Activated CD4-positive, alpha-beta T cell treated with anti-CD3 and anti-CD28 coated beads for 36 hours (primary cell): ENCODE measurements at regions not wholly inside any gene's neighbourhood (a gene's known extent, or its start where the extent isn't known, plus 50 kb on each side); places are given as distances from the start of the nearest gene placed in this dataset.
A peak's percentile ranks its signal among the peaks of the same experiment; 100 is the strongest.

Source experiments
- ATAC-seq: fragments of 200-7000 bp; cut with Tn5 transposase; one replicate; pipeline ENCODE4 v1.10.0; 2021; ENCODE audit warnings: mild to moderate bottlenecking, moderate library complexity
- CTCF ChIA-PET: fragments of 350-600 bp; sonication (Branson Sonifier 250); formaldehyde crosslinking; loops from one replicate; lab custom pipeline; 2021; ENCODE audit warnings: antibody characterized with exemption; lab: Charles Lee
- POLR2A ChIA-PET: fragments of 350-600 bp; sonication (Branson Sonifier 250); formaldehyde crosslinking; loops from one replicate; lab custom pipeline; 2021; ENCODE audit warnings: antibody characterized with exemption, inconsistent platforms; lab: Charles Lee
- DNase-seq: peaks from one replicate; pipeline ENCODE4 v3.0.0-alpha.2; 2020
- H3K27ac Mint-ChIP-seq: one replicate; pipeline ENCODE4 v1.8.0; 2021; ENCODE audit warnings: mixed read lengths
- H3K27me3 Mint-ChIP-seq: one replicate; pipeline ENCODE4 v1.8.0; 2021; ENCODE audit warnings: mixed read lengths
- H3K36me3 Mint-ChIP-seq: one replicate; pipeline ENCODE4 v1.8.0; 2021; ENCODE audit warnings: low read depth, mixed read lengths
- H3K4me1 Mint-ChIP-seq: one replicate; pipeline ENCODE4 v1.8.0; 2021; ENCODE audit warnings: mixed read lengths
- H3K4me3 Mint-ChIP-seq: one replicate; pipeline ENCODE4 v1.8.0; 2021; ENCODE audit warnings: mild to moderate bottlenecking, moderate library complexity, mixed read lengths
- H3K9me3 Mint-ChIP-seq: one replicate; pipeline ENCODE4 v1.8.0; 2021; ENCODE audit warnings: low read depth, mixed read lengths
- intact Hi-C, 2 experiments: fragments of 100-400 bp; cut with DNase I in 1 of 2; cut with micrococcal nuclease in 1 of 2; formaldehyde crosslinking; loops; one replicate each; pipeline versions ENCODE4 v1.14.2 to v1.15.1; 2022 to 2024; cut with DNase I, micrococcal nuclease

DNA sequence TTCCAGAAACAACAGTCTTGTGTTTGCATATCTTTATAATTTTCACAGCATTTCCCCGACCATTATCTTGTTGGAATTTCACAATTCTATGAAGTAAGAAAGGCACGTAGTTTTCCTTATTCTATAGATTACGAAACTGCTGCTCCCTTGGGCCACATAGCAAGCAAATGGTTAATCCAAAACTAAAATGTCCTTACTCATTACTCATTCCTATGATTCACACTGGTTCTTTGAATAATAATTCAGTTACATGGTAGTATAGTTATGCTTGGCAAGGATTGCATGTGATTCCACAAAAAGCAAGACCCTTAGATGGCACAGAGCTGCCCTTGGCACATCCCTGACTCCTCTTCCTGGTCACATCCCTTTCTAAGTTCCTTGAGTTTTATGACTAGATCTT, 51.2 kb downstream of the OR13H1 start:
- Mint-ChIP-seq H3K27ac (no peak overlapping the region), H3K36me3 (no peaks in the 10 kb centered on the region), H3K27me3 (peaks cover 4% of the 10 kb centered on the region), H3K4me3 (no peak overlapping the region), H3K9me3 (no peaks in the 10 kb centered on the region), H3K4me1 (no peaks in the 10 kb centered on the region)
- DNase-seq (no peak), ATAC-seq (no peak)
- ChIA-PET CTCF (no interaction called here), POLR2A (no interaction called here)
- intact Hi-C loops: no loop called here

DNA sequence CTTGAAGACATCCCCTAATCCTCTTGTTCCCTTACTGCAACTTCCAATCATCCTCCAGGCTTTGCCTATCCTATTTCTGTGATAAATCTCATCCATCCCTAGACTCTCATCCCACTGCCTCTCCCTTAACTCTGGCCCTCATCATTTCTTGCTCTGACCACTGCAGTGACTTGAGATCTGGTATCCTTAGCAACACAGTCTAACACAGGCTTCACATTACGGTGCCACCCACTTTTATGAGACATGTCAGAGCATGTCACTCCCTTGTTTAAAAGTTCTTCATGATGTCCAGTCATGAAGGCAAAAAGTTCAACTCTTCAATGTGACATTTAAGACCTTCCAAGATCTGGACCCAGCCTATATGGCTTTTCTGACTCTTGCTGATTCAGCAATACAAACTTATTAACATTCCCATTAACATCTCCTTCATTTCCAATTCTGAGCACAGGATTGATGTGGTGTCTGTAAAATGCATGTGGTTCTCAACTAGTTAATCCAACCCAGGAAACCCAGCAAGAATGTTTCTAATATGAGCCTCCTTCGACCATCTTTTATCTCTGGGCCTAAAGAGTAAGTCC, 64.0 kb downstream of the OR13H1 start:
- no peaks in the 10 kb centered on the region for H3K4me1 Mint-ChIP-seq
- POLR2A ChIA-PET: no interaction called here

DNA sequence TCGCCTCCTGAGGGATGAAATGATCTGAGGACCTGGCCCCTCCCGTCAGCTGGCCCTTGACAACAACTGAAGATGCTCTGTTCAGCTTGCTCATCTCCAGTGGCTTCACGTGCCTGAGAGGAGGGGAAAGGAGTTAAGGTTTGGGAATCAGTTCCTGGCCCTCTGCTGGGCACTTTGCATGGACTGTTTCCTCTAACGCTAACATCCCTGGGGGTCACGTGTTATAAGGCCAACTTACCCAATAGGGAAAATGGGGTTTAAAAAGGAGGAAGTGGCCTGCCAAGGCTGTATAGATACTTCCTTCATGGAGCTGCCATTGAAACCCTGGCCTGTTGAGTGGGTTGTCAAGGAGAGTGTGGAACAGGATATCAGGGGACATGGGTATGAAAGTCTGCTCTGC, 65.6 kb downstream of the OR13H1 start:
- intact Hi-C loops: no loop called here
- Mint-ChIP-seq H3K27ac (no peak overlapping the region), H3K4me3 (no peak overlapping the region), H3K27me3 (no peaks in the 10 kb centered on the region), H3K36me3 (no peaks in the 10 kb centered on the region), H3K9me3 (no peaks in the 10 kb centered on the region), H3K4me1 (no peaks in the 10 kb centered on the region)
- ChIA-PET POLR2A (no interaction called here), CTCF (no interaction called here)
- DNase-seq (no peak), ATAC-seq (no peak)

More for the DNA sequence above, 64.0 kb downstream of the OR13H1 start:
- H3K27ac Mint-ChIP-seq: no peak overlapping the region
- DNase-seq: no peak
- H3K4me3 Mint-ChIP-seq: no peak overlapping the region
- H3K27me3 Mint-ChIP-seq: no peaks in the 10 kb centered on the region
- CTCF ChIA-PET: no interaction called here
- H3K9me3 Mint-ChIP-seq: no peaks in the 10 kb centered on the region
- intact Hi-C loops: no loop called here
- H3K36me3 Mint-ChIP-seq: no peaks in the 10 kb centered on the region
- no peak for ATAC-seq

DNA sequence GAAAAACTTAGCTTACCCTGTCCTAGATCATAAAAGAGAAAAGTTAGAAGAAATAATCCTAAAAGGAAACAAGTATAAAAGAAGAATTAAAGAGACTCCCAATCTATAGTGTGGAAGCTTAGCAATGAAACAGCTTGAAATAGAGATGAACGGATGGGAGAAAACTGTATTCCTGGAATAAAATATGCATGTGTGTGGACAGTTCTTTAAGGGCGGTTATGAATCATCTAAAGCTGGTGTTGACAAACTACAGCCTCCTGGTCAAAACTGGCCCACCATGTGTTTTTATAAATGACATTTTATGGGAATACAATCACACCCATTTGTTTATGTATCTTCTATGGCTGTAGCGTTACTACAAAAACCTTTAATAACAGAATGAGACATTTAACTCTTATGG, 69.4 kb downstream of the OR13H1 start:
- CTCF ChIA-PET: no interaction called here
- no peak overlapping the region for H3K4me3 Mint-ChIP-seq
- peaks cover 2% of the 10 kb centered on the region for H3K27me3 Mint-ChIP-seq

DNA sequence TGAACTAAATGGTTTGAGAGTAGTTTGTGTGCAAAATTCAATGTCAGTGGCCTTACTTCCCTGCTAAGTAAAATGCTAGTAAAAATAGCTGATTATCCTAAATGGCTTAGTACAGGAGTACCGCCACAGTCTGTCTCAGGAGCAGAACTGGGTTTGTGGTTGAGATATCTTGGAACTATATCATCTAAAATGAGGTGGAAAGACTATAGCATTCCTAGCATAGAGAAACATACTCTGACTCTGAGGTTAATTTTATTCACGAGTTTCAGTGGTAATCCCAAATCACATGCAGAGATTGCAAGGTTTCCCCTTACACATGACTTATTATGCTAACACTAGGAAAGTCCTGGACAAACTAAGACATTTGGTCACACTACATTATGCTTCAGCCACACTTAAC, 70.4 kb downstream of the OR13H1 start:
- ATAC-seq (no peak), DNase-seq (no peak)
- Mint-ChIP-seq H3K9me3 (no peaks in the 10 kb centered on the region), H3K4me1 (no peaks in the 10 kb centered on the region), H3K27ac (no peak overlapping the region), H3K27me3 (peaks cover 2% of the 10 kb centered on the region), H3K36me3 (no peaks in the 10 kb centered on the region), H3K4me3 (no peak overlapping the region)
- ChIA-PET CTCF (no interaction called here), POLR2A (no interaction called here)
- intact Hi-C loops: no loop called here

More for the DNA sequence above, 69.4 kb downstream of the OR13H1 start:
- DNase-seq (no peak), ATAC-seq (no peak)
- no peaks in the 10 kb centered on the region for H3K9me3 Mint-ChIP-seq
- no peaks in the 10 kb centered on the region for H3K4me1 Mint-ChIP-seq
- no peak overlapping the region for H3K27ac Mint-ChIP-seq
- intact Hi-C loops: no loop called here
- no peaks in the 10 kb centered on the region for H3K36me3 Mint-ChIP-seq
- POLR2A ChIA-PET: no interaction called here

DNA sequence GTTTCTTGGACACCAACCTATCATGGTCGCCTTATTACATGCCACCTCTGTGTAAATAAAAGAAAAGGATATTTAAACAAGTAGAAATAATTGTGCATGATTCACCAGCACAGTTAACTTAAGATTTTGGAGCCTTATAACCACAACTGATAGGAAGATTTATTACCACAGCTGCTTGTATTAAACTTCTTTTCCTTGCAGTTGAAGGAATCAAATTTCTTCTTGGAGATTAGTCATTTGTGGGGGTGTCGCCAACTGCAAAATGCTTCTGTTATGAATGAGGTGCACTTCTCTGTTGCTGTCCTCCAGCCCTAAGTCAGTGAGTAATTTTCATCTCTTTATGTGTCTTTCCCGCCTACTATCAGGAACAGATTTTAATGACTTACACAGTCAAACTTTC, 73.3 kb downstream of the OR13H1 start:
- no peaks in the 10 kb centered on the region for H3K4me1 Mint-ChIP-seq
- peaks cover 5% of the 10 kb centered on the region for H3K27me3 Mint-ChIP-seq
- ATAC-seq (no peak), DNase-seq (no peak)
- ChIA-PET POLR2A (no interaction called here), CTCF (no interaction called here)
- H3K36me3 Mint-ChIP-seq: no peaks in the 10 kb centered on the region
- no peaks in the 10 kb centered on the region for H3K9me3 Mint-ChIP-seq
- H3K4me3 Mint-ChIP-seq: no peak overlapping the region
- H3K27ac Mint-ChIP-seq: no peak overlapping the region
- intact Hi-C loops: no loop called here

DNA sequence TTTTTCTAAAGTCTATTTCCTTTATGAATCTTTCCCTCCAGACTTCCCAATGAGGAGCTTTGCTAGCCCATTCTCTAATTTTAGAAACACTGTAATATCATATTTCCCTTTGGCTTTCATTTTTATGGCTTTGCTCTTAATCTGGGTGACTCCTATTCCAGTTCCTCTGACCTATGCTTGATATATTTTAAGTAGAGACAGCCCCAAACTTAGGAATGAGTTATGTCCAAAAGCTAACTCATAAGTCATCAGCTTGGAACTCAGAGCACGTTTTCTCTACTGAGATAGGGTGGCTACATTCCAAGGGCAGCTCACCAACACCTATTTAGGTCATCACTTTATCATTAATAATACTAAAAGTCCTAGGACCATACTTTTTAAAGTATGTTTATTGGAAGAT, 77.8 kb downstream of the OR13H1 start:
- peaks cover 6% of the 10 kb centered on the region for H3K27me3 Mint-ChIP-seq

DNA sequence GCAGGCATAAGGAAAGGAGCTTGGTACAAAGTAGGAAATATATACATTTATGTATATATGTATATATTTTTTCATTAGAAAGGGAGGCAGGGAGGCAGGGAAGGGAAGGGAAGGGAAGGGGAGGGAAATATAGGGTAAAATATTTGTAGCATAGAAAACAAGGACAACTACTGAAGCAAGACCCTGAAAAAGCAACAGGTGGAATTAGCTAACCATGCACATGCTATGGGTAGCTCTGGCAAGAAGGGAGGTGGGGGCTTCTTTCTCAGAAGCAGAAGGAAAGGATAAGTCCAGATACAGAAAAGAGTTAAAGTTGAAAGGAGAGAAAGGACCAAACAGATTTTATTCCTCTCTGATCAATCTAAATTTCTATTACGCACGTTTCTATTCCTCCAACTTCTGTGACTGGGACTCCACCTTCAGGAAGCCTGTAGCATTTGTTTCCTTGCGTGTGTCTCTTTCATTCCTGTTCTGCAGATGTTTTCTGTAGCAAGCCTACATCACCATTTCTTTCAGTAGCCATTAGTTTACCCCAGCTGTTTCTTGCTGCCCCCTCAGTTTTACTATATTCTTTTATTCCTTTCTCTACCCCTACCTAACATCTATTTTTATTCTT, 82.9 kb downstream of the OR13H1 start:
- CTCF ChIA-PET: interaction anchor here (0.7 kb wide), 1 partner anchor 454 kb away, joined by 3 read pairs; no protein-coding TSS in a partner anchor
- ATAC-seq: no peak
- H3K27ac Mint-ChIP-seq: no peak overlapping the region
- H3K36me3 Mint-ChIP-seq: no peaks in the 10 kb centered on the region
- no peaks in the 10 kb centered on the region for H3K4me1 Mint-ChIP-seq
- intact Hi-C loops: no loop called here
- peaks cover 13% of the 10 kb centered on the region for H3K27me3 Mint-ChIP-seq
- H3K9me3 Mint-ChIP-seq: no peaks in the 10 kb centered on the region
- POLR2A ChIA-PET: interaction anchor here (0.6 kb wide), 1 partner anchor 1224 kb away, joined by 4 read pairs; no protein-coding TSS in a partner anchor
- DNase-seq: no peak
- H3K4me3 Mint-ChIP-seq: no peak overlapping the region

More for the DNA sequence above, 77.8 kb downstream of the OR13H1 start:
- Mint-ChIP-seq H3K27ac (no peak overlapping the region), H3K36me3 (no peaks in the 10 kb centered on the region), H3K4me1 (no peaks in the 10 kb centered on the region), H3K4me3 (no peak overlapping the region), H3K9me3 (no peaks in the 10 kb centered on the region)
- CTCF ChIA-PET: no interaction called here
- POLR2A ChIA-PET: no interaction called here
- intact Hi-C loops: no loop called here
- DNase-seq (no peak), ATAC-seq (no peak)

DNA sequence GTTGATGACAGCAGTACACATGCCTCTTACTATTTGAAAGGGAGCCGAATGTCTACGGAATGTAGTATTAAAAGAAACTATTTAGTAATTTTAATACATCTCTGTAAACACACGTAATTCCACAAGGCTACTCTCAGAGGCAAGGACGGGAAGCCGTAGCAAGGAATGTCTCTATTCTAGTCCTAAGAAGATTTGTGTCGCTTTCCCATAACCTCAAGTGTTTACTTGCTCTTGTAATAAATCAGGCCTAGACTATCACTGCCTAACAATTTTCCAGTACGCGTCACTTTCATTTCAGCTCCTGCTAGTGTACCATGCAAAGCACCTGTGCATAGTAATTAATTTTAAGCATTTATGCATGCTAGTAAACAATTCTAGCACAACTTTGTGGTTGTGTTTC, 86.7 kb downstream of the OR13H1 start:
- H3K9me3 Mint-ChIP-seq: no peaks in the 10 kb centered on the region
- H3K4me1 Mint-ChIP-seq: no peaks in the 10 kb centered on the region
- intact Hi-C loops: loop anchor here (5.0 to 10.0 kb wide), 3 partner anchors 366 to 653 kb away; no protein-coding TSS in a partner anchor
- ChIA-PET CTCF (no interaction called here), POLR2A (no interaction called here)
- ATAC-seq: no peak
- H3K4me3 Mint-ChIP-seq: no peak overlapping the region
- H3K36me3 Mint-ChIP-seq: no peaks in the 10 kb centered on the region
- peaks cover 9% of the 10 kb centered on the region for H3K27me3 Mint-ChIP-seq
- H3K27ac Mint-ChIP-seq: no peak overlapping the region
- DNase-seq: no peak

DNA sequence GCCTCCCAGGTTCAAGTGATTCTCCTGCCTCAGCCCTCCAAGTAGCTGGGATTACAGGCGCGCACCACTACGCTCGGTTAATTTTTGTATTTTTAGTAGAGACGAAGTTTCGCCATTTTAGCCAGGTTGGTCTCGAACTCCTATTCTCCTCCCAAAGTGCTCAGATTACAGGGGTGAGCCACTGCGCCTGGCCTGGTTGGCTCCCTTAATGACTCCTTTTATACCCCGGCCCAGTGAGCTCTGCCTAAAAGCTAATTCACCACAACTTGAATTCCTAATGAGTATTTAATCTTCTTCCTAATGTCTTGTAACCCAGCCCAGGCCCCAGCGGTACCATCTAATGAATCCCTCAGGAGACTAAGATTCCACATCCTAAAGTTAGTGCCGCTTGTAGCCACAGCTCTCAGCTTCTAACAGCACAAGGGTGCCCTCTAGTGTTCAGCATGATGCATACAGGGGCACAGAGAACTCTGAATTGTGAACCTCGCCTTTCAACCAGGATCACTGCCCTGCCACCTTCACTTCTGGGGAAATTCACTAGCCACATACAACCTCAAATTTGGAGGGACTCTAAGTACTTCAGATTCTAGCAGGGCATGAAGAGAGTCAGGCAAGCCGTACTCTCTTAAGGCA, 89.5 kb downstream of the OR13H1 start:
- H3K9me3 Mint-ChIP-seq: no peaks in the 10 kb centered on the region
- DNase-seq (peak; percentile 58), ATAC-seq (peak; percentile 65)
- no peaks in the 10 kb centered on the region for H3K36me3 Mint-ChIP-seq
- no peak overlapping the region for H3K4me3 Mint-ChIP-seq
- H3K27me3 Mint-ChIP-seq: no peaks in the 10 kb centered on the region
- H3K27ac Mint-ChIP-seq: no peak overlapping the region
- H3K4me1 Mint-ChIP-seq: no peaks in the 10 kb centered on the region
- intact Hi-C loops: loop anchor here (1.0 to 10.0 kb wide), 5 partner anchors 369 to 657 kb away; no protein-coding TSS in a partner anchor
- POLR2A ChIA-PET: no interaction called here
- CTCF ChIA-PET: interaction anchor here (0.5 to 1.0 kb wide), 6 partner anchors 15 to 1021 kb away, joined by 3 to 4 read pairs (median 3); no protein-coding TSS in a partner anchor

DNA sequence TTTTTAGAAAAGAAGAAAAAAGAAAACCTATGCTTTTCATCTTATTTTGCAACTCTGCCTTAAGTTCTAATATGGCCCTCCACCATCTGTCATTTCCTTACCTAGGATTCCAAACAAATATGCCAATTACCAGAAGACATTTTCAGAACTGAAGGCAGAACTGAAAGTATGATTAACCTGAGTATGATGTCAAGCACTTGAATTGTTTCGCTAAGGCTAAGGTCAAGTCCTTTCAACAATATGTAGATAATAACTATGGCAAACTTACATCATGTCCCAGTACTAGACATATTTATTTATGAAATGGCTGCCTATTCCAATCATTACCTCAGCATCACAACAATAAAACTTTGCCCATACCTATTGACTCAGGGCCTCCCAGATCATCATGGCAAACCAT, 91.0 kb downstream of the OR13H1 start:
- no peak for DNase-seq
- Mint-ChIP-seq H3K27ac (no peak overlapping the region), H3K4me1 (no peaks in the 10 kb centered on the region), H3K36me3 (no peaks in the 10 kb centered on the region), H3K9me3 (no peaks in the 10 kb centered on the region), H3K4me3 (no peak overlapping the region), H3K27me3 (no peaks in the 10 kb centered on the region)
- intact Hi-C loops: loop anchor here (5.0 to 10.0 kb wide), 3 partner anchors 370 to 658 kb away; no protein-coding TSS in a partner anchor
- ChIA-PET POLR2A (no interaction called here), CTCF (interaction anchor here (0.7 kb wide), 1 partner anchor 40 kb away, joined by 3 read pairs; no protein-coding TSS in a partner anchor)
- ATAC-seq: no peak

DNA sequence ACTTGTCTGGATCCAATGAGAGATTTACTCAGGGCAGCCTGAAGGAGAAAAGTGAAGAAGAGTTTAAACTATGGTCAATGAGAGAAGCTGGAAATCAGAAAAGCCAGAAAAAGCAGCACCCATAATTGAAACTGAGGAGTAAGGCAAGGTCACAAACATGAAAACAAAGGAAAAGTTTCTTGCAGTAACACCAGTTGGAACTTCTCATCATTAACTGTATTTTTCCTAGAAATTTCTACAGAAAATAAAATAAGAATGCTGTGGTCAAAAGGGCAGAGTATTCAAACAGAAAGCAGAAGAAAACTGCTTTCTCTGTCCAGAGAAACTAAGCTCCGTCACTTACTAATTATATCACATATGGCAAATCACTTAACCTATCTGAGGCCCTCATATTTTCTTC, 102.2 kb downstream of the OR13H1 start:
- Mint-ChIP-seq H3K4me1 (peaks cover 12% of the 10 kb centered on the region), H3K9me3 (no peaks in the 10 kb centered on the region), H3K4me3 (no peak overlapping the region), H3K27ac (no peak overlapping the region), H3K36me3 (no peaks in the 10 kb centered on the region), H3K27me3 (no peaks in the 10 kb centered on the region)
- ChIA-PET POLR2A (no interaction called here), CTCF (no interaction called here)
- intact Hi-C loops: no loop called here
- DNase-seq (no peak), ATAC-seq (no peak)
